Loucy (cell line): ENCODE measurements at regions not wholly inside any gene's neighbourhood (a gene's known extent, or its start where the extent isn't known, plus 50 kb on each side); places are given as distances from the start of the nearest gene placed in this dataset.

Source experiments
- CTCF ChIP-seq: fragments of 200-600 bp; sonication (generic); conservative IDR thresholded peaks from 2 replicates; pipeline ENCODE4 v1.5.1; 2014; ENCODE audit warnings: mild to moderate bottlenecking, antibody characterized with exemption, low read length
- EZH2phosphoT487 ChIP-seq: fragments of 200-600 bp; IDR thresholded peaks from 2 replicates; pipeline ENCODE4 v1.6.1; 2018; ENCODE audit warnings: antibody characterized with exemption, mild to moderate bottlenecking, moderate library complexity, borderline replicate concordance

GRCh38 chr12:7555752-7556151 is 52.2 kb upstream of the CD163 start:
- TF ChIP-seq CTCF (no peak), EZH2phosphoT487 (no peak)
